OCI-LY3 (cell line): ENCODE measurements at regions not wholly inside any gene's neighbourhood (a gene's known extent, or its start where the extent isn't known, plus 50 kb on each side); places are given as distances from the start of the nearest gene placed in this dataset.
"Not testable (repeated sequence)": the region's sequence is repeated elsewhere in the genome, so short reads cannot be mapped to it uniquely, and the experiment has no call there.

ENCODE experiments used
- H2AFZ ChIP-seq: fragments of 200-600, 300-600 bp; shearing (Covaris generic); 2 replicates; pipeline ENCODE4 v1.6.0; 2014; ENCODE audit warnings: antibody characterized with exemption, low read depth, low read length
- H3K27ac ChIP-seq: fragments of 200-600, 300-600 bp; sonication (generic); 2 replicates; pipeline ENCODE4 v1.5.1; 2014; ENCODE audit warnings: mild to moderate bottlenecking, low read length, moderate library complexity, mixed read lengths
- H3K27me3 ChIP-seq: fragments of 200-600, 300-600 bp; sonication (generic); 2 replicates; pipeline ENCODE4 v1.6.1; 2014; ENCODE audit warnings: low read depth, low read length, mixed read lengths
- H3K36me3 ChIP-seq: fragments of 200-600, 300-600 bp; sonication (generic); replicated peaks from 2 replicates; pipeline ENCODE3; 2014; ENCODE audit warnings: low read depth, low read length, mixed read lengths
- H3K4me1 ChIP-seq: fragments of 300-600, 200-600 bp; sonication (generic); 2 replicates; pipeline ENCODE4 v1.6.1; 2014; ENCODE audit warnings: low read length, mixed read lengths
- H3K4me2 ChIP-seq: fragments of 200-600, 300-600 bp; sonication (generic); 2 replicates; pipeline ENCODE4 v1.6.1; 2014; ENCODE audit warnings: low read length, mixed read lengths
- H3K4me3 ChIP-seq: fragments of 300-600, 200-600 bp; sonication (generic); 2 replicates; pipeline ENCODE4 v1.5.1; 2014; ENCODE audit warnings: antibody characterized with exemption, mild to moderate bottlenecking, low read length, moderate library complexity
- H3K79me2 ChIP-seq: fragments of 300-600, 200-600 bp; shearing (Covaris generic); 2 replicates; pipeline ENCODE4 v1.6.1; 2014; ENCODE audit warnings: mild to moderate bottlenecking, low read length, mixed read lengths
- H3K9ac ChIP-seq: fragments of 300-600, 200-600 bp; shearing (Covaris generic); 2 replicates; pipeline ENCODE4 v1.6.0; 2014; ENCODE audit warnings: mild to moderate bottlenecking, low read length, moderate library complexity
- H3K9me3 ChIP-seq: fragments of 200-600, 300-600 bp; shearing (Covaris generic); 2 replicates; pipeline ENCODE4 v1.6.1; 2014; ENCODE audit warnings: low read length, mixed read lengths; ENCODE audit not compliant: insufficient read depth
- H4K20me1 ChIP-seq: fragments of 200-600, 300-600 bp; sonication (generic); 2 replicates; pipeline ENCODE4 v1.6.1; 2016; ENCODE audit warnings: low read length, mixed read lengths; ENCODE audit not compliant: insufficient read depth
- CTCF ChIP-seq: fragments of 200-600, 300-600 bp; sonication (generic); IDR thresholded peaks from 2 replicates; pipeline ENCODE4 v1.5.1; 2014; ENCODE audit warnings: antibody characterized with exemption, low read length, low read depth
- EZH2phosphoT487 ChIP-seq: fragments of 200-600 bp; shearing (Covaris generic); IDR thresholded peaks from 2 replicates; pipeline ENCODE4 v1.6.1; 2018; ENCODE audit warnings: antibody characterized with exemption, mixed run types, low read depth

- Histone ChIP-seq H3K27ac (no peak overlapping the region), H3K9ac (no peak overlapping the region), H2AFZ (no peak overlapping the region), H3K4me3 (no peak overlapping the region), H3K9me3 (no peaks in the 10 kb centered on the region), H3K36me3 (no peaks in the 10 kb centered on the region), H3K79me2 (no peaks in the 10 kb centered on the region), H4K20me1 (no peaks in the 10 kb centered on the region), H3K4me1 (no peaks in the 10 kb centered on the region), H3K27me3 (no peaks in the 10 kb centered on the region), H3K4me2 (no peak overlapping the region)
- TF ChIP-seq EZH2phosphoT487, result no peak
Observed at GRCh38 chr21:19049567-19049966, 646.0 kb upstream of the TMPRSS15 start.

- Histone ChIP-seq H2AFZ (no peak overlapping the region), H3K4me3 (no peak overlapping the region), H3K9ac (no peak overlapping the region), H3K27ac (no peak overlapping the region), H3K9me3 (no peaks in the 10 kb centered on the region), H3K4me1 (no peaks in the 10 kb centered on the region), H4K20me1 (no peaks in the 10 kb centered on the region), H3K36me3 (no peaks in the 10 kb centered on the region), H3K27me3 (no peaks in the 10 kb centered on the region), H3K79me2 (no peaks in the 10 kb centered on the region), H3K4me2 (no peak overlapping the region)
- TF ChIP-seq EZH2phosphoT487 (no peak), CTCF (no peak)
Observed at GRCh38 chr21:19065164-19065563, 661.6 kb upstream of the TMPRSS15 start.

GRCh38 chr21:19076031-19076430, 672.4 kb upstream of the TMPRSS15 start:
- Histone ChIP-seq H3K9me3 (no peaks in the 10 kb centered on the region), H3K79me2 (no peaks in the 10 kb centered on the region), H4K20me1 (no peaks in the 10 kb centered on the region), H3K36me3 (no peaks in the 10 kb centered on the region), H3K9ac (no peak overlapping the region), H3K4me3 (no peak overlapping the region), H3K4me2 (no peak overlapping the region), H3K27ac (no peak overlapping the region), H2AFZ (no peak overlapping the region), H3K4me1 (no peaks in the 10 kb centered on the region), H3K27me3 (no peaks in the 10 kb centered on the region)
- TF ChIP-seq CTCF (no peak), EZH2phosphoT487 (no peak)

- no peaks in the 10 kb centered on the region for H4K20me1 ChIP-seq
- H3K36me3 ChIP-seq, result no peaks in the 10 kb centered on the region
- no peak overlapping the region for H3K9ac ChIP-seq
- H3K9me3 ChIP-seq, result no peaks in the 10 kb centered on the region
- H3K79me2 ChIP-seq, result no peaks in the 10 kb centered on the region
- no peak overlapping the region for H3K4me2 ChIP-seq
- no peaks in the 10 kb centered on the region for H3K27me3 ChIP-seq
- H2AFZ ChIP-seq, result no peak overlapping the region
- TF ChIP-seq EZH2phosphoT487 (no peak), CTCF (no peak)
- no peak overlapping the region for H3K27ac ChIP-seq
- no peaks in the 10 kb centered on the region for H3K4me1 ChIP-seq
- H3K4me3 ChIP-seq, result no peak overlapping the region
Observed at GRCh38 chr21:19109694-19110093, 706.1 kb upstream of the TMPRSS15 start.

GRCh38 chr21:19119259-19119658, 715.7 kb upstream of the TMPRSS15 start:
- not testable (repeated sequence) for H3K9ac ChIP-seq, H3K4me3 ChIP-seq, H3K4me1 ChIP-seq, H3K79me2 ChIP-seq, H3K4me2 ChIP-seq, H3K27ac ChIP-seq, H3K27me3 ChIP-seq, H3K36me3 ChIP-seq, H2AFZ ChIP-seq, H4K20me1 ChIP-seq, H3K9me3 ChIP-seq
